HL-60 (cell line): ENCODE measurements at regions not wholly inside any gene's neighbourhood (a gene's known extent, or its start where the extent isn't known, plus 50 kb on each side); places are given as distances from the start of the nearest gene placed in this dataset.

ENCODE experiments used
- CTCF ChIP-seq: IDR thresholded peaks from one replicate; pipeline ENCODE4 v1.5.1; 2011; ENCODE audit warnings: low read length, control low read depth, inconsistent platforms; ENCODE audit not compliant: insufficient read depth
- GABPA ChIP-seq: IDR thresholded peaks from 2 replicates; pipeline ENCODE4 v1.6.1; 2012; ENCODE audit warnings: low read depth
- POLR2AphosphoS5 ChIP-seq: IDR thresholded peaks from 2 replicates; pipeline ENCODE4 v1.6.1; 2012; ENCODE audit warnings: low read depth
- REST ChIP-seq: IDR thresholded peaks from 2 replicates; pipeline ENCODE4 v1.6.1; 2012; ENCODE audit warnings: low read depth; ENCODE audit not compliant: insufficient replicate concordance
- SPI1 ChIP-seq: IDR thresholded peaks from 2 replicates; pipeline ENCODE4 v1.6.1; 2012; ENCODE audit warnings: low read depth, mild to moderate bottlenecking, borderline replicate concordance

GRCh38 chr14:104288272-104288671 is 149.9 kb downstream of the KIF26A start:
- TF ChIP-seq REST (no peak), CTCF (no peak), POLR2AphosphoS5 (no peak), GABPA (no peak), SPI1 (no peak)
